AG10803 (cell line): ENCODE measurements at regions not wholly inside any gene's neighbourhood (a gene's known extent, or its start where the extent isn't known, plus 50 kb on each side); places are given as distances from the start of the nearest gene placed in this dataset.

Experiments used
- DNase-seq: peaks from one replicate; pipeline ENCODE4 v3.0.0; 2010; ENCODE audit warnings: low read depth
- H3K4me3 ChIP-seq: 2 replicates; pipeline ENCODE4 v1.5.1; 2011; ENCODE audit warnings: mild to moderate bottlenecking, low read length, control low read depth
- CTCF ChIP-seq: conservative IDR thresholded peaks from 2 replicates; pipeline ENCODE4 v1.5.1; 2011; ENCODE audit warnings: mild to moderate bottlenecking, low read length, control low read depth, inconsistent platforms

DNA sequence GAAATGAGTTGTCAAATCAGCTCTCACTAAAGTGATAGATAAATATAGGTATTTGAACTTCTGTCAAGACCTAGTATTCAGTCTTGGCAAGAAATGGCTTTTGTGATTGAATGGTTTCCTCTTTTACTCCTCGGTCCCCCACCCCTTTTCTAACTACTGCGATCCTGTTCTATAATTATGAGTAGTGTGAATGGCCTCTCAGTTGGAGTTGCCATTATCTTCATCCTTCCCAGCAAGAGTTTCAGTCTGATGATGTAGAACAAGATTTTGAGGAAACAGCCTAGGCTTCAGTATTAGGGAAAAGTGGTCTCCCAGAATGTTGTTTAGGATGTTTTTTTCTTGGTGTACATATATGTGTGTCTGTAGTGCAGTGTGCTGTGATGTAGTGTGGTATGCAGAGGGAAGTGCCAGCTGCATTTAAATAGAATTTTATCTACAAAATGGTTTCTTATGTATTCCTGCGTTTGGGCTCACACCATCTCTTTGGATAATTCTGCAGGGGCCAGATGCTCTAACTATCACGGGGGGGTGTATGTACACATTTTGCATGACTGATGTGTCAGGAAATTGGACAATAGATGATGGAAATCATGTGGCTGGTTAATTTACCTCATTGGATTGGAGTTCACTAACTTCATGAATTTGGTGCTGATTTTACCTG lies 180.1 kb upstream of the MMS22L start:
- DNase-seq: no peak
- no peak overlapping the region for H3K4me3 ChIP-seq
- TF ChIP-seq CTCF: no peak

DNA sequence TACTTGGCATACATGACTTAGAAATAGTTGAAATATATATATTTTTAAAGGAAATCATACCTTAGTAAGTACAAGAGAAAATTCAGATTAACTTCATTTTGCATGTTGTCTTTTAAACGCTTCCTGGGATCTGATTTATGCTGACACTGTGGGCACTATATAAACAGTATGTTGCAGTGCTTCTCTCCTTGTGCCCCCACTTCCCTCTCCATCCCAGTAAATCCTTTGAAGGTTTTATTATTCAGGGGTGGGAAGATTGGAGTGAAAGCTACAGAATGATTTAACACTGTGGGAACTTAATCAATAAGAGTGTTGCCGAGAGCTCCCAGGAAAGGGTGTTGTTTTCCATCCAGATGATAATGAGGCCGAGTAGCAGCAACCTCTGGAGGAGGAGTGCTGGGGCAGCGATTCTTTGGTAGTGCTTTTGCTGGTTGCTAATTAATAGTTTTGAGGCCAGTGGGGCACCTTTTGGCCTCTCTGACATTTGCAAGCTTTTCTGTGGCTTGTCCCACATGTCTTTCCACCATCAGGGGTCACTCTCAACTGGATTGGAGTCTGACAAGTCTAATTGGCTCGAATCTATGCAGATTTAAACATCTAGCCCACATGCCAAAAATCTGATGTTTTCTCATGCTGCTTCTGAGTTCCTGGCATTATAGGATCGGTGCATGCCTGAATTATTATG lies 183.0 kb upstream of the MMS22L start:
- no peak for TF ChIP-seq CTCF
- H3K4me3 ChIP-seq: no peak overlapping the region
- DNase-seq: no peak

GRCh38 chr6:97468981-97469380 lies 186.0 kb upstream of the MMS22L start:
- no peak overlapping the region for H3K4me3 ChIP-seq
- no peak for TF ChIP-seq CTCF
- DNase-seq: no peak

GRCh38 chr6:97469451-97469850 lies 186.4 kb upstream of the MMS22L start:
- no peak for TF ChIP-seq CTCF
- DNase-seq: no peak
- no peak overlapping the region for H3K4me3 ChIP-seq

GRCh38 chr6:97470322-97470721 lies 187.3 kb upstream of the MMS22L start:
- H3K4me3 ChIP-seq: no peak overlapping the region
- no peak for TF ChIP-seq CTCF

GRCh38 chr6:97473979-97474378 lies 191.0 kb upstream of the MMS22L start:
- no peak for TF ChIP-seq CTCF
- no peak for DNase-seq
- H3K4me3 ChIP-seq: no peak overlapping the region

More at GRCh38 chr6:97470322-97470721, 187.3 kb upstream of the MMS22L start:
- DNase-seq: no peak

DNA sequence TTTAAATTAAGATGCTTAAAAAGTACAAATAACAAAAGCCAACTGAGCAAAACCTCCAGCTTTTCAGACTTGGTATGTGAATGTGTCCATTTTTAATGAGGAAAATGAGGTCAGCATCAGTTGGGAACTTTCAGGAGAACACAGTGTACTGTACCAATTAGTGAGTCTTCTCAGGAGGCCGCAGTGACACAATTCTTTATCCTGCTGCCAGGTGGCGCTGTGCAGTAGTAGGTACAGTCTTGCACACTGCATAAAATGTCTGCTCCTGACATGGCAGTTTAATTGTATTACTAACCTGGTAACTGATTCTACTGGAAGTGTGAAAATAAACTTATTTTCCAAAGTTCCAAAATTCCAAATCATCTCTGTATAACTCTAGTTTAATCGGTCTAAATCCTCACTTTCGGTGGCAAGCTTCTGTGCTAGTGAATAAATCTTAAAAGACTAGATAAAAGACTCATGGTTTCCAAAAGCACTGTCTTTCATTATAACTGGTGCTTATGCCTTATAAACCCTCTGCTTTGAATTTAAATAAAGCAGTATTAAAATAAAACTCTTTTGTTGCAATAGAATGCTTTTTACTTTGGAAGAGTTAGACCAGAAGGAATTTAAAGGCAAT lies 214.8 kb upstream of the MMS22L start:
- TF ChIP-seq CTCF: peak; percentile 95
- no peak overlapping the region for H3K4me3 ChIP-seq
- peak; percentile 71 for DNase-seq
